Liver (tissue), 8 donors: ENCODE measurements at regions not wholly inside any gene's neighbourhood (a gene's known extent, or its start where the extent isn't known, plus 50 kb on each side); places are given as distances from the start of the nearest gene placed in this dataset.

ENCODE experiments used
- DNase-seq: peaks from one replicate; pipeline ENCODE4 v3.0.0-alpha.2; 2017; ENCODE audit warnings: low spot score
- H3K27ac ChIP-seq, 2 donors: one replicate each; pipeline ENCODE4 v1.7.0; 2013; ENCODE audit warnings: inconsistent platforms in 2 of 2, low read length in 2 of 2, control low read depth in 1 of 2, low read depth in 1 of 2, mild to moderate bottlenecking in 1 of 2
- H3K27me3 ChIP-seq, 4 donors: one replicate each; pipeline versions ENCODE4 v1.6.1 to v1.7.0; 2013; ENCODE audit warnings: low read length in 3 of 4, inconsistent platforms in 1 of 4, mild to moderate bottlenecking in 1 of 4, moderate library complexity in 1 of 4; ENCODE audit not compliant: control insufficient read depth in 4 of 4, insufficient read depth in 4 of 4
- H3K36me3 ChIP-seq, 4 donors: one replicate each; pipeline versions ENCODE4 v1.6.1 to v1.7.0; 2013; ENCODE audit warnings: low read length in 3 of 4, mild to moderate bottlenecking in 3 of 4, low read depth in 1 of 4, moderate library complexity in 1 of 4; ENCODE audit not compliant: control insufficient read depth in 4 of 4, insufficient read depth in 3 of 4
- H3K4me1 ChIP-seq, 4 donors: one replicate each; pipeline versions ENCODE4 v1.6.1 to v1.7.0; 2013; ENCODE audit warnings: low read length in 3 of 4, mild to moderate bottlenecking in 3 of 4, moderate library complexity in 1 of 4; ENCODE audit not compliant: control insufficient read depth in 4 of 4, insufficient read depth in 4 of 4
- H3K4me3 ChIP-seq, 3 donors: one replicate each; pipeline versions ENCODE4 v1.6.1 to v1.7.0; 2013; ENCODE audit warnings: low read length in 3 of 3, control low read depth in 1 of 3, low read depth in 1 of 3, mild to moderate bottlenecking in 1 of 3
- H3K9ac ChIP-seq, 2 donors: one replicate each; pipeline ENCODE4 v1.7.0; 2013; ENCODE audit warnings: low read length in 2 of 2, mild to moderate bottlenecking in 2 of 2, moderate library complexity in 2 of 2, control low read depth in 1 of 2, low read depth in 1 of 2
- H3K9me3 ChIP-seq, 4 donors: one replicate each; pipeline versions ENCODE4 v1.6.1 to v1.7.0; 2013; ENCODE audit warnings: low read length in 3 of 4; ENCODE audit not compliant: control insufficient read depth in 4 of 4
- FOXA2 ChIP-seq: IDR thresholded peaks from 2 replicates; pipeline ENCODE4 v1.6.1; 2016; ENCODE audit warnings: antibody characterized with exemption
- GABPA ChIP-seq, 2 donors: IDR thresholded peaks in 1 of 2; conservative IDR thresholded peaks in 1 of 2; 2 replicates each; pipeline ENCODE4 v1.6.1; 2016; ENCODE audit warnings: antibody characterized with exemption in 2 of 2, mild to moderate bottlenecking in 1 of 2, moderate library complexity in 1 of 2
- HNF4G ChIP-seq: IDR thresholded peaks from 2 replicates; pipeline ENCODE4 v1.6.1; 2016; ENCODE audit warnings: antibody characterized with exemption
- JUND ChIP-seq, 2 donors: IDR thresholded peaks; 2 replicates each; pipeline ENCODE4 v1.6.1; 2016; ENCODE audit warnings: antibody characterized with exemption in 2 of 2
- NR2F2 ChIP-seq: IDR thresholded peaks from 2 replicates; pipeline ENCODE4 v1.6.1; 2016; ENCODE audit warnings: antibody characterized with exemption
- RAD21 ChIP-seq, 2 donors: IDR thresholded peaks; 2 replicates each; pipeline ENCODE4 v1.6.1; 2016; ENCODE audit warnings: antibody characterized with exemption in 2 of 2, mild to moderate bottlenecking in 2 of 2
- RXRA ChIP-seq, 2 donors: IDR thresholded peaks; 2 replicates each; pipeline ENCODE4 v1.6.1; 2017 to 2018; ENCODE audit warnings: antibody characterized with exemption in 2 of 2, mild to moderate bottlenecking in 1 of 2
- TAF1 ChIP-seq: conservative IDR thresholded peaks from 2 replicates; pipeline ENCODE4 v1.6.1; 2016; ENCODE audit warnings: antibody characterized with exemption, mild to moderate bottlenecking
- YY1 ChIP-seq: IDR thresholded peaks from 2 replicates; pipeline ENCODE4 v1.6.1; 2016; ENCODE audit warnings: antibody characterized with exemption, mild to moderate bottlenecking
- WGBS: extraction: QIAGEN DNeasy Blood & Tissue Kit; methylation state at CpG from one replicate; pipeline ENCODE4 v1.1.7; 2013; 5-methylcytosine and 5-hydroxymethylcytosine counted together
- TF ChIP-seq, protein P1 (sequence below): IDR thresholded peaks from 2 replicates; pipeline ENCODE4 v1.6.1; 2016; ENCODE audit warnings: antibody characterized with exemption
- TF ChIP-seq, protein P2 (sequence below): IDR thresholded peaks from 2 replicates; pipeline ENCODE4 v1.6.1; 2016; ENCODE audit warnings: antibody characterized with exemption
- TF ChIP-seq, protein P3 (sequence below): fragments of 150-350 bp; IDR thresholded peaks from 2 replicates; pipeline ENCODE4 v1.5.1; 2017; ENCODE audit warnings: improper control_type of control experiment, low read depth, low read length; ENCODE audit not compliant: missing input control
- donor health status: healthy.
- donor health status: healthy.
- donor health status: healthy.
- donor health status: healthy.
- donor health status: healthy.

DNA sequence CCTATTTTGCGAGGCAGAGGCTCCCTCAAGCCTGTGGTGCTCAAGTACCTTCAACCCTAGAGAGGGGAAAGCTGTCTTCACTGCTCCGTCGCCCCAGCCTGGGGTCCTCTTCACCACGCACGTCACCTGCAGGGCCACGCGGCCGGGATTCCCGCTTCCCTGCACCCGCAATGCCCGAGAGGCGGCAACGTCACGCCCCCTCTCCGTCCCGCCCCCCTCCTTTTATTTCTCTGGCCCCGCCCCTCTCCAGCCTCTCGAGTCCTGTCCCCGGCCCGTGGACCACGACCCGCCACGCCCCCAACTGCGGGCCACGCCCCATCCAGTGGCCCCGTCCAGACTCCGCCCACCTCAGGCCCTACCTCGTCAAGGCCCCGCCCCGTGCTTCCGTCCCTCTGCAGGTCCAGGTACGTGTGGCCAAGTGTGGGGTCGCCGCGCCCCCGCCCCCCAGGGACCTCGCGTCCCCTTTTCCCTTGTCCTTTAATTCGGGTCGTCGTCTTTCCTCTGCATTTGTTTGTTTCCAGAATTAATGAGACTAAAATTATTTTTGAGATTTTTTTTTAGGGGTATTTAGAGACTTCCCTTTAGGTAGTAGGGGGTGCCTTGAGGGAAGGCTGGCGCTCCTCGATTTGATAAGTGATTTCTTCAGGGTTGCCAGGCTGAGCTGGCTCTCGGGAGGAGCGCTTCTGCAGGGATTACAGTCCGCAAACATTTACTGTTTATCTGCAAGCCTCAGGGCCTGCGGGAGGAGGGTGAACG lies 69.8 kb upstream of the BAIAP2L1 start (continued):
- TF ChIP-seq, protein P1, sequence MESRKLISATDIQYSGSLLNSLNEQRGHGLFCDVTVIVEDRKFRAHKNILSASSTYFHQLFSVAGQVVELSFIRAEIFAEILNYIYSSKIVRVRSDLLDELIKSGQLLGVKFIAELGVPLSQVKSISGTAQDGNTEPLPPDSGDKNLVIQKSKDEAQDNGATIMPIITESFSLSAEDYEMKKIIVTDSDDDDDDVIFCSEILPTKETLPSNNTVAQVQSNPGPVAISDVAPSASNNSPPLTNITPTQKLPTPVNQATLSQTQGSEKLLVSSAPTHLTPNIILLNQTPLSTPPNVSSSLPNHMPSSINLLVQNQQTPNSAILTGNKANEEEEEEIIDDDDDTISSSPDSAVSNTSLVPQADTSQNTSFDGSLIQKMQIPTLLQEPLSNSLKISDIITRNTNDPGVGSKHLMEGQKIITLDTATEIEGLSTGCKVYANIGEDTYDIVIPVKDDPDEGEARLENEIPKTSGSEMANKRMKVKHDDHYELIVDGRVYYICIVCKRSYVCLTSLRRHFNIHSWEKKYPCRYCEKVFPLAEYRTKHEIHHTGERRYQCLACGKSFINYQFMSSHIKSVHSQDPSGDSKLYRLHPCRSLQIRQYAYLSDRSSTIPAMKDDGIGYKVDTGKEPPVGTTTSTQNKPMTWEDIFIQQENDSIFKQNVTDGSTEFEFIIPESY, result no peak
- TF ChIP-seq RXRA (IDR thresholded peaks at IDR 0.05), result no peak
- no peak for TF ChIP-seq JUND (IDR thresholded peaks at IDR 0.05)
- TF ChIP-seq, protein P2, sequence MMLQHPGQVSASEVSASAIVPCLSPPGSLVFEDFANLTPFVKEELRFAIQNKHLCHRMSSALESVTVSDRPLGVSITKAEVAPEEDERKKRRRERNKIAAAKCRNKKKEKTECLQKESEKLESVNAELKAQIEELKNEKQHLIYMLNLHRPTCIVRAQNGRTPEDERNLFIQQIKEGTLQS, result no peak
- TF ChIP-seq TAF1, result no peak
- no peak for TF ChIP-seq NR2F2

DNA sequence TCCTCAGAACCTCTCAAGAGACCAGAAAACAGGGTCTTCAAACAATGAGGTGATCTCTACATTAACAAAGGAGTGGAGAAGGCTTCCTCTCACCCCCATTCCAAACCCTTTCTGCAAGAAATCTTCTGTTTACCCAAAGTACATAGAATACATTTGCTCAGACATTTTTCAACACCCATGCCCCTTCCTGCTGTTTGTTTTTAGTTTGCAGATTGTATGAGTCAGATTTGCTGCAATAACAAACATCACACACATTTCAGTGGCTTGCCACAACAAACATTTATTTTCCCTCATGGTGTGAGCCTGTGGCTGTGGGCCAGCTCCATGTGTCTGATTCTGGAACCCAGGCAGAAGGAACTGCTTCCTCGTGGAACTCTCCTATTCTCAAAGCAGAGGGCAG lies 68.2 kb upstream of the BAIAP2L1 start:
- peaks cover 0 to 8% (median 3%) of the 10 kb centered on the region in 4 donors for H3K4me1 ChIP-seq
- H3K27ac ChIP-seq, result no peak overlapping the region
- H3K9ac ChIP-seq, result no peak overlapping the region
- H3K9me3 ChIP-seq, result peaks cover 0 to 7% (median 0%) of the 10 kb centered on the region in 4 donors
- TF ChIP-seq RXRA (IDR thresholded peaks at IDR 0.05) (no peak), FOXA2 (no peak), RAD21 (IDR thresholded peaks at IDR 0.05) (no peak), HNF4G (no peak)
- TF ChIP-seq, protein P1, result no peak
- TF ChIP-seq, protein P3, sequence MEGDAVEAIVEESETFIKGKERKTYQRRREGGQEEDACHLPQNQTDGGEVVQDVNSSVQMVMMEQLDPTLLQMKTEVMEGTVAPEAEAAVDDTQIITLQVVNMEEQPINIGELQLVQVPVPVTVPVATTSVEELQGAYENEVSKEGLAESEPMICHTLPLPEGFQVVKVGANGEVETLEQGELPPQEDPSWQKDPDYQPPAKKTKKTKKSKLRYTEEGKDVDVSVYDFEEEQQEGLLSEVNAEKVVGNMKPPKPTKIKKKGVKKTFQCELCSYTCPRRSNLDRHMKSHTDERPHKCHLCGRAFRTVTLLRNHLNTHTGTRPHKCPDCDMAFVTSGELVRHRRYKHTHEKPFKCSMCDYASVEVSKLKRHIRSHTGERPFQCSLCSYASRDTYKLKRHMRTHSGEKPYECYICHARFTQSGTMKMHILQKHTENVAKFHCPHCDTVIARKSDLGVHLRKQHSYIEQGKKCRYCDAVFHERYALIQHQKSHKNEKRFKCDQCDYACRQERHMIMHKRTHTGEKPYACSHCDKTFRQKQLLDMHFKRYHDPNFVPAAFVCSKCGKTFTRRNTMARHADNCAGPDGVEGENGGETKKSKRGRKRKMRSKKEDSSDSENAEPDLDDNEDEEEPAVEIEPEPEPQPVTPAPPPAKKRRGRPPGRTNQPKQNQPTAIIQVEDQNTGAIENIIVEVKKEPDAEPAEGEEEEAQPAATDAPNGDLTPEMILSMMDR, result no peak
- TF ChIP-seq, protein P2, result no peak
- no peaks in the 10 kb centered on the region for H3K36me3 ChIP-seq
- H3K27me3 ChIP-seq, result no peaks in the 10 kb centered on the region
- 91% methylated on average over 1 of the region's 1 CpG for WGBS
- H3K4me3 ChIP-seq, result no peak overlapping the region
- DNase-seq, result no peak

DNA sequence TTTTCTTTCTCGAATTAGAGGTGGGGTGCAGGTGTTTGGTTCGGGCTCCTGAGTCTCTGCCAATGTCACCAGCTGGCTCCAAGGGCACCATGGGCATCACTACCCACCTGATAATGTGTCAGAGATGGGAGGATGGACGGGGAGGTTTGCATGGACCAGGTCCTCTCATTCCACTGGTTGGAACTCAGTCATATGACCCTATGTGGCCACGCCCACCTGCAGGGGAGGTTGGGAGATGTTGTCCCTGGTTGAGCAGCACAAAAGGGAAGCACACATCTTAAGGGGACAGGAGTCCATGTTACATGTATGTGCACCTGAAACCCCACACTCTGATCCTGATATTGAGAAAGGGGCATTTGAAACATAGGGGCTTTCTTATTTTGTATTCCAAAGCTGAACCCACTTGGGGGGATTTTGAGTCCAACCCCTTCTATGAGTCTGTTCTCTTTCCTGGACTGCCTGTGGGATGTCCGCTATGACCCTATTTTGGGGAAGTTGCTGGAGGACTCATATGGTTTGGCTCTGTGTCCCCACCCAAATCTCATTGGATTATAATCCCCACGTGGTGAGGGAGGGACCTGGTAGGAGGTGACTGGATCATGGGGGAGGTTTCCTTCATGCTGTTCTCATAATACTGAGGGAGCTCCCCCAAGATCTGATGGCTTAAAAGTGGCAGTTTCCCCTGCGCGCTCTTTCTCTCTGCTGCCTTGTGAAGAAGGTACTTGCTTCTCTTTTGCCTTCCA lies 66.9 kb upstream of the BAIAP2L1 start:
- no peak for DNase-seq
- H3K4me3 ChIP-seq, result no peak overlapping the region
- H3K4me1 ChIP-seq, result peaks cover 0 to 8% (median 3%) of the 10 kb centered on the region in 4 donors
- H3K36me3 ChIP-seq, result no peaks in the 10 kb centered on the region
- no peak overlapping the region for H3K27ac ChIP-seq
- peaks cover 0 to 7% (median 0%) of the 10 kb centered on the region in 4 donors for H3K9me3 ChIP-seq
- H3K9ac ChIP-seq, result no peak overlapping the region
- no peaks in the 10 kb centered on the region for H3K27me3 ChIP-seq
- 82% methylated on average over 8 of the region's 8 CpGs for WGBS
- TF ChIP-seq RXRA (IDR thresholded peaks at IDR 0.05) (no peak), GABPA (IDR thresholded peaks at IDR 0.05 in 1 of 2, conservative IDR thresholded peaks at IDR 0.05 in 1 of 2) (no peak), RAD21 (IDR thresholded peaks at IDR 0.05) (no peak), YY1 (no peak)
- TF ChIP-seq, protein P3, result no peak
